Suprapubic skin (tissue), 4 donors: ENCODE measurements at regions not wholly inside any gene's neighbourhood (a gene's known extent, or its start where the extent isn't known, plus 50 kb on each side); places are given as distances from the start of the nearest gene placed in this dataset.

Experiments
- EP300 ChIP-seq: sonication (generic); formaldehyde crosslinking; IDR thresholded peaks from one replicate; pipeline ENCODE4 v1.6.1; 2017; ENCODE audit warnings: antibody characterized with exemption
- POLR2A ChIP-seq, 2 donors: fragments of 450-650 bp; IDR thresholded peaks; one replicate each; pipeline ENCODE4 v1.6.1; 2017; ENCODE audit warnings: antibody characterized with exemption in 2 of 2, mild to moderate bottlenecking in 2 of 2, moderate library complexity in 2 of 2
- POLR2AphosphoS5 ChIP-seq, 3 donors: sonication (generic); formaldehyde crosslinking; IDR thresholded peaks; one replicate each; pipeline ENCODE4 v1.6.1; 2017; ENCODE audit warnings: antibody characterized with exemption in 3 of 3
- TF ChIP-seq, protein P1 (sequence below), 2 donors: fragments of 200-600 bp in 1 of 2; fragments of 450-650 bp in 1 of 2; sonication (generic) in 1 of 2; IDR thresholded peaks; one replicate each; pipeline ENCODE4 v1.5.1; 2016 to 2019; ENCODE audit warnings: antibody characterized with exemption in 2 of 2, mild to moderate bottlenecking in 1 of 2, moderate library complexity in 1 of 2

GRCh38 chr4:136329042-136329662 lies 1203.1 kb downstream of the PCDH18 start:
- no peak for TF ChIP-seq EP300
- no peak for TF ChIP-seq POLR2A (IDR thresholded peaks at IDR 0.05)
- TF ChIP-seq, protein P1, sequence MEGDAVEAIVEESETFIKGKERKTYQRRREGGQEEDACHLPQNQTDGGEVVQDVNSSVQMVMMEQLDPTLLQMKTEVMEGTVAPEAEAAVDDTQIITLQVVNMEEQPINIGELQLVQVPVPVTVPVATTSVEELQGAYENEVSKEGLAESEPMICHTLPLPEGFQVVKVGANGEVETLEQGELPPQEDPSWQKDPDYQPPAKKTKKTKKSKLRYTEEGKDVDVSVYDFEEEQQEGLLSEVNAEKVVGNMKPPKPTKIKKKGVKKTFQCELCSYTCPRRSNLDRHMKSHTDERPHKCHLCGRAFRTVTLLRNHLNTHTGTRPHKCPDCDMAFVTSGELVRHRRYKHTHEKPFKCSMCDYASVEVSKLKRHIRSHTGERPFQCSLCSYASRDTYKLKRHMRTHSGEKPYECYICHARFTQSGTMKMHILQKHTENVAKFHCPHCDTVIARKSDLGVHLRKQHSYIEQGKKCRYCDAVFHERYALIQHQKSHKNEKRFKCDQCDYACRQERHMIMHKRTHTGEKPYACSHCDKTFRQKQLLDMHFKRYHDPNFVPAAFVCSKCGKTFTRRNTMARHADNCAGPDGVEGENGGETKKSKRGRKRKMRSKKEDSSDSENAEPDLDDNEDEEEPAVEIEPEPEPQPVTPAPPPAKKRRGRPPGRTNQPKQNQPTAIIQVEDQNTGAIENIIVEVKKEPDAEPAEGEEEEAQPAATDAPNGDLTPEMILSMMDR (IDR thresholded peaks at IDR 0.05): no peak
- TF ChIP-seq POLR2AphosphoS5 (IDR thresholded peaks at IDR 0.05): no peak
